Breast epithelium (tissue), 3 donors: ENCODE measurements at regions not wholly inside any gene's neighbourhood (a gene's known extent, or its start where the extent isn't known, plus 50 kb on each side); places are given as distances from the start of the nearest gene placed in this dataset.

ENCODE experiments used
- CTCF ChIP-seq, 3 donors: fragments of 450-650 bp; IDR thresholded peaks; one replicate each; pipeline ENCODE4 v1.5.1; 2016 to 2017; ENCODE audit warnings: antibody characterized with exemption in 3 of 3, mild to moderate bottlenecking in 3 of 3, moderate library complexity in 3 of 3
- POLR2AphosphoS5 ChIP-seq, 3 donors: sonication (generic); formaldehyde crosslinking; IDR thresholded peaks; one replicate each; pipeline ENCODE4 v1.6.1; 2017; ENCODE audit warnings: antibody characterized with exemption in 3 of 3

GRCh38 chr1:104488296-104489015 is 738.8 kb downstream of the AMY1C start:
- TF ChIP-seq CTCF (IDR thresholded peaks at IDR 0.05), result no peak
- TF ChIP-seq POLR2AphosphoS5 (IDR thresholded peaks at IDR 0.05), result no peak
